HG02973 (cell line): ENCODE measurements at regions not wholly inside any gene's neighbourhood (a gene's known extent, or its start where the extent isn't known, plus 50 kb on each side); places are given as distances from the start of the nearest gene placed in this dataset.

Experiments used
- ATAC-seq: cut with Tn5 transposase; IDR thresholded peaks from one replicate; pipeline ENCODE4 v1.9.1; 2021; ENCODE audit warnings: moderate library complexity; ENCODE audit not compliant: unreplicated experiment

DNA sequence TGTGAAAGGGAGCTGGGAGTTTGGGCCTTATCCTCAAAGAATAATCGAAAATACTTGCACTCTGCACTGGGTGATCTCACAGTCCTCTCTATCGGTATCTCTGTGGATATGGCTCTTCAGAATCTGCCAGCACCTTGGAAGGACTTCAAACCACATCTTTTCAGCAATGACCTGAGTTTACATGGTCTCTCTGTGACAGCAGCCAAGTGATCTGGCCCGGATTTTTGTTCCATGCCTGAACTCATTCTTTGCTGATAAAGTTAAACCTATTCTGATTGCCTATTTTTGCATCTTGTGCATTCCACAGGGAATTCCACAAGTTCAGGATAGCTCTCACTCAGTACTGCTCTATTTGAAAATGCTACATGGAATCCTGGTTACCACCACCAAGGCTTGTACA lies 98.9 kb downstream of the HDGFL1 start:
- ATAC-seq: no peak

DNA sequence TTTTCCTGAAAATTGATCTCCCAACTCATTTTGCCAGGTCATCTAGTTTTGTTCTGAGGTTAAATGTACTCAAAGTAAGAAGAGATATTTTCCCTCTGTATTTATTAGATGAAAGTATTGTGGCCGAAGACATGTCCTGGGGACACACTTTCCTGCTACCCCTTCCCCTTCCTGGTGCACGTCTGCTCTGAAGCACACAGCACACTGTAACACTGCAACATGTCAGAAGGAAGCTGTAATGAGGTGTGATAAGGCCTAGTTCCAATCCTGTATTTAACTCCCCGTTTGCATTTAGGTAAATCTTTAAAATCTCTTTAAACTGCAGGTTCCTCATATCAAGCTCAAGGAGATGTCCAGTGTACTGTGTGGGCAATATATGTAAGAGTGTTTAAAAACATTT lies 99.4 kb downstream of the HDGFL1 start:
- ATAC-seq: no peak

- no peak for ATAC-seq
These were observed 101.2 kb downstream of the HDGFL1 start for GRCh38 chr6:22670605-22671004.

DNA sequence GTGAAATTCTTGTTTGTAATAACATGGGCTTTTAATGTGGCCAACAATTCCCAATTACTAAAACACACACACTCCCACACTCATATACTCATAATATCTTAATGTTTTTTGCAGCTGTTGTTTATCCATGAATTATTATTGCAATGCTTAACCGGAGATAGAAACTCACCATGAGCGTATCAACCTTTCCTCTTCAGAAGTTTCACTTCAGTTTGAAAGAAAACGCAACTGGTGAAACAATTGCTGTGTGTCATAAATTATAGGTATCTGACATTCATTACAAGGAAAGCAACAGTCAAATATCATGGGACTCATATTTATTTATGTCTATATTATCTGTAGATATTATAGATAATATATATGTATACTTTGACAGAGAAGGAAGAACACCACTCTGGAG lies 104.1 kb downstream of the HDGFL1 start:
- no peak for ATAC-seq

DNA sequence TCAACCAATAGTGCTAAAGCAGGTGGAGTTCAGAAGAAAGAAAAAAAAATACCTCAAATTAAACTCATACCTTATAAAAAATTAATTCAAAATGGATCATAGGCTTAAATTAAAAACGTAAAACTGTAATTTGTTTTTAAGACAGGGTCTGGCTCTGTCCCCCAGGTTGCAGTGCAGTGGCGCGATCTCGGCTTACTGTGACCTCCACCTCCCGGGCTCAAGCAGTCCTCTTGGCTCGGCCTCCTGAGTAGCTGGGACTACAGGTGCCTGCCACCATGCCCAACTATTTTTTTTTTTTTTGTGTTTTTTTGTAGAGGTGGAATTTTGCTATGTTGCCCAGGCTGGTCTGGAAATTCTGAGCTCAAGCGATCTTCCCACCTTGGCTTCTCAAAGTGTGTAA lies 111.6 kb downstream of the HDGFL1 start:
- no peak for ATAC-seq

GRCh38 chr6:22681761-22682160 lies 112.4 kb downstream of the HDGFL1 start:
- no peak for ATAC-seq

DNA sequence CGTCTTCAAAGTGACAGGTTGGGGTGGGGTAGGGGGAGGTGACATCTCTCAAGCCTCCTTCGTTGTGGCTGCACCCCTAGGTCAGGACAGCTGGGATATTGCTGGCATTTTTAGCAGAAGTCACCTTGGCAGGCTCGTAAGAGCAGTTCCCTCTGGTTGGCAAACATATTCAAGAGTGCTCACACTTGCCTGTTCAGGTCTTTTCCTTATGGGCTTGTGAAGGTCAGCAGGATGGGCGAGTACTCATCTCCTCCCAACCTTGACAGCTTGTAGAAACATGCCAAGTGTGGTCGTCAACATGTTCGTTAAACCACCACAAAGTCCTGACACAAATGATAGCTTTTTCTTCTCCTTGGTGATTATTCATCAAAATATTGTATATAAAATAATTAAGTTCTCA lies 113.6 kb downstream of the HDGFL1 start:
- no peak for ATAC-seq

GRCh38 chr6:22690446-22690845 lies 121.1 kb downstream of the HDGFL1 start:
- ATAC-seq: no peak

- ATAC-seq: no peak
These were observed 124.8 kb downstream of the HDGFL1 start for GRCh38 chr6:22694092-22694724.

- ATAC-seq: no peak
These were observed 127.1 kb downstream of the HDGFL1 start for GRCh38 chr6:22696481-22696880.

- no peak for ATAC-seq
These were observed 127.9 kb downstream of the HDGFL1 start for GRCh38 chr6:22697306-22697705.

GRCh38 chr6:22699151-22699550 lies 129.8 kb downstream of the HDGFL1 start:
- ATAC-seq: no peak

DNA sequence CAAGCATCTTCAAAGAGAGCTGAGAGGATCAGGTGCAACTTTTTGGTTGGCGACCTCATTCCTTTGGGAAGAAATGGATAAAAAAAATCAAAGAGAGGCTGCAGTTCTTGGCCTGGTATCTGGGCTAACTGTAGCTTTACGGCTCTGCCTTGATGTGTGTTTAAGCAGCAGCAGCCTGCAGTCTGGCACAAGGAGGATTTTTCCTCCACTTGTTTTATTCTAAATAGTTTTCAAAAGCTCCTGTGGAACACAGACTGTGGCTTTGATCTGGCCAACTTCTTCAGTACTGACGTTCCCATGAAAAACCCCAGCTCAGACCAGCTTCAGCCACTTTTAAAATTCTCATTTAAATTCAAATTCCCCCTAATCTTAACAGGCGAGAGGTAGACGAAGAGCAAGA lies 137.3 kb downstream of the HDGFL1 start:
- no peak for ATAC-seq

DNA sequence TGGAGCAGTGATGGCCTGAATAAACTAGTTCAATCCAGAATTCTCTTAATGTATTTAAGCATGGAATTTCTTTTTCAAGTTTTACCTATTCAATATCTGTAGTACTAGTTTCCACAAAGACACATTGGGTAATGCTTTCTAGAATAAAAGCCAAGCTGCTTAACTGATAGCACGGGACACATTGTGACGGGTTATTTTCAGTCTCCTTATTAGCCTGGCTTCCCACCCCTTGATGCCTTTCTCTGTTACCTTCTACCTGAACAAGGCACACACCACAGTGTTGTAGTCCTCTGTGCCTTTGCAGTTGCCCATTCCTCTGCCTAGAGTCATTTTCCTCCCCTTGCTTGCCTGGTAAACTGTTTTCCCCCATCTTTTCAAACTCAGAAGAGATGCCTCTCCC lies 139.1 kb downstream of the HDGFL1 start:
- ATAC-seq: no peak

DNA sequence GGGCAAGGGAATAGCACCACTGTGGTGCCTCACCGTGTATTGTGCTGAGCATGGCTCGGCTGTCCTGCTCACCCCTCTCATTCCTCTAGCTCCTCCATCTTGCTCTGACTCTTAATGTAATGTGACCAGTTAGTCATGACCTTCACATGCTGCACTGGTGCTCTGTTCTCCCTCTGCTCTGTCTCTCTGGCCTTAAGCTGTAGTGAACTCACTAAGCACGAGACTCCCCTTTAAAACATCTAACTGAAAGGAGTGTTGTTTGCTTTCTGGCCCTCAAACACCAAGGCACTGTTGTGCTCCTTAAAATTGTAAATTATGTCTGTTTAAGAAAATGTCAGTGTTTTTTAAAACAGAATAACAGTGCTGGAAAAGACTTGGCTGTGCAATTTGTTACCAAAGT lies 140.4 kb downstream of the HDGFL1 start:
- ATAC-seq: no peak

- no peak for ATAC-seq
These were observed 147.4 kb downstream of the HDGFL1 start for GRCh38 chr6:22716721-22717120.

- no peak for ATAC-seq
These were observed 148.5 kb downstream of the HDGFL1 start for GRCh38 chr6:22717915-22718314.

- ATAC-seq: no peak
These were observed 153.5 kb downstream of the HDGFL1 start for GRCh38 chr6:22722913-22723312.

DNA sequence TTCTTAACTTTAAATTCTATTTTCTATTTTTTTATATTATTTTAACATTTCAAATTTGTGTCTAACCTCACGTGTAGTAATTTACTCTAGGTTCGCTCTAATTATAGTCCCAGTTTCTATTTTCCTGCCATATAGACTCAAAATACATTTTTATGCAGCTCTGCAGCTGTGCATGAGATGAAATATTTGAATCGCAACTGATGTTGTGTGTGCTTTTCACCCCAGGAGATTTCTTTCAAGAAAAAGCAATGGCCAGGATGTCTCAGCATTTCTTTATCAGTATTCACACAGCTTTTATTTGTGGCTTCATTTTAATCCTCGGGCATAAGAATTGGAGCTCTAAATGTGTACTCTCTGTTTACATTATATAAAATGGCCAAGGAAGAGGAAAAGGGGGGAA lies 157.6 kb downstream of the HDGFL1 start:
- no peak for ATAC-seq

DNA sequence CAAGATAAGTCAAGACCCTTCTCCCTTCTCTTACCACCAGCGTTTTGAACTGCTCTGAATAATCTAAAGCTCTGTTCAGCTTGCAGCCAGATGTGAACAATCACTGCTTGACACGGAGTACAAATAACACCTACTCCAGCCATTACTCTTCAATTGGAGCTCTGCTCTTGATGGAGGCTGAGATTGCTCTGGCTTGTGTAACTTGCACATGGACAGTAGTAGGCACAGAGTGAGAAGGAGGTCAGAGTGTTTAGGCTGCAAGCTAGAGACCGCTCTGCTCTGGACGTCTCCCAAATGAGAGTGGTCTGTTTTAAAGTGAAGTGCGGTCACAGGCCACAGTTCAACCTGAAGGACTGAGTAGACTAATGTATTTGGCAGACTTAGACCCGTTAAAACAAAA lies 158.3 kb downstream of the HDGFL1 start:
- no peak for ATAC-seq

- ATAC-seq: no peak
These were observed 163.0 kb downstream of the HDGFL1 start for GRCh38 chr6:22732176-22732970.

GRCh38 chr6:22736740-22737139 lies 167.4 kb downstream of the HDGFL1 start:
- ATAC-seq: no peak

DNA sequence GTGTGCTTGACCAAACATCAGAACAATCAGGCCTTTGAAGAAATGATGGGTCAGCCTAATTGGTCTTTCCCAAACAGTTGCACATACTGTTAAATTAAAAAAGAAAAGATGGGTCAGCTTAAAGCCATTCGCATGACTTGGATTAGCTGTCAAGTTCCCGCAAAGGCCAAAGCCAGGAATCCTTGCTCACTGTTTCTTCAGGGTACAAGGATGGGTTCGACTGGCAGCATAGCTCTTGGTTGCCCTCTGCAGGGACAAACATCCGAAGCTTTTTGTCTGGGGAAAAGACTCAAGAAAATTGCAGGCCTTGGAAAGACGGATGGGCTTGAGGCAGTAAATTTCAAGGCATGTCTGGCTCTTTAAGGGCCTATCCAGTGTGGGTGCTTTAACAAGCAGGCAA lies 168.0 kb downstream of the HDGFL1 start:
- ATAC-seq: no peak
